Trophoblast cell (in vitro differentiated cells and primary cell): ENCODE measurements at regions not wholly inside any gene's neighbourhood (a gene's known extent, or its start where the extent isn't known, plus 50 kb on each side); places are given as distances from the start of the nearest gene placed in this dataset.
"Not testable (repeated sequence)": the region's sequence is repeated elsewhere in the genome, so short reads cannot be mapped to it uniquely, and the experiment has no call there.

Experiments
- DNase-seq, 2 donors: peaks; one replicate each; pipeline ENCODE4 v3.0.0-alpha.2; 2016
- H2AFZ ChIP-seq: 2 replicates; pipeline ENCODE4 v1.6.1; 2013; ENCODE audit warnings: low read length, moderate library complexity, mild to moderate bottlenecking; ENCODE audit not compliant: insufficient read depth, poor library complexity
- H2AK5ac ChIP-seq: 2 replicates; pipeline ENCODE4 v1.6.1; 2013; ENCODE audit warnings: mild to moderate bottlenecking, low read length
- H2BK120ac ChIP-seq: 2 replicates; pipeline ENCODE4 v1.6.1; 2013; ENCODE audit warnings: low read length, mild to moderate bottlenecking, moderate library complexity; ENCODE audit not compliant: insufficient read depth, poor library complexity
- H2BK12ac ChIP-seq: 2 replicates; pipeline ENCODE4 v1.6.1; 2013; ENCODE audit warnings: mild to moderate bottlenecking, low read length, moderate library complexity
- H2BK5ac ChIP-seq: 2 replicates; pipeline ENCODE4 v1.6.1; 2013; ENCODE audit warnings: low read length, low read depth, moderate library complexity, mild to moderate bottlenecking; ENCODE audit not compliant: poor library complexity
- H3K14ac ChIP-seq: 2 replicates; pipeline ENCODE4 v1.6.1; 2013; ENCODE audit warnings: mild to moderate bottlenecking, low read length
- H3K18ac ChIP-seq: 2 replicates; pipeline ENCODE4 v1.6.1; 2013; ENCODE audit warnings: mild to moderate bottlenecking, low read length
- H3K23ac ChIP-seq: 2 replicates; pipeline ENCODE4 v1.6.1; 2013; ENCODE audit warnings: low read length
- H3K27ac ChIP-seq: 2 replicates; pipeline ENCODE4 v1.5.1; 2013; ENCODE audit warnings: low read depth, mild to moderate bottlenecking, inconsistent platforms, low read length, moderate library complexity
- H3K27me3 ChIP-seq: 2 replicates; pipeline ENCODE4 v1.6.1; 2013; ENCODE audit warnings: inconsistent platforms, mild to moderate bottlenecking, low read length, moderate library complexity; ENCODE audit not compliant: insufficient read depth
- H3K36me3 ChIP-seq, 2 experiments: 1 replicate in 1 of 2; 2 replicates in 1 of 2; pipeline ENCODE4 v1.6.1; 2013; ENCODE audit warnings: low read length in 2 of 2, mild to moderate bottlenecking in 2 of 2, moderate library complexity in 1 of 2; ENCODE audit not compliant: insufficient read depth in 2 of 2, control insufficient read depth in 1 of 2
- H3K4ac ChIP-seq: 2 replicates; pipeline ENCODE4 v1.6.1; 2013; ENCODE audit warnings: low read depth, mild to moderate bottlenecking, low read length, moderate library complexity
- H3K4me1 ChIP-seq, 2 experiments: 1 replicate in 1 of 2; 2 replicates in 1 of 2; pipeline ENCODE4 v1.6.1; 2013; ENCODE audit warnings: low read length in 2 of 2, mild to moderate bottlenecking in 2 of 2, moderate library complexity in 1 of 2; ENCODE audit not compliant: insufficient read depth in 2 of 2, control insufficient read depth in 1 of 2
- H3K4me2 ChIP-seq: 2 replicates; pipeline ENCODE4 v1.6.1; 2013; ENCODE audit warnings: inconsistent platforms, mild to moderate bottlenecking, low read length, moderate library complexity
- H3K4me3 ChIP-seq: 2 replicates; pipeline ENCODE4 v1.5.1; 2013; ENCODE audit warnings: mild to moderate bottlenecking, low read depth, low read length, inconsistent platforms
- H3K79me1 ChIP-seq: one replicate; pipeline ENCODE4 v1.6.1; 2013; ENCODE audit warnings: low read length
- H3K79me2 ChIP-seq: 2 replicates; pipeline ENCODE4 v1.6.1; 2013; ENCODE audit warnings: low read length, mild to moderate bottlenecking; ENCODE audit not compliant: control insufficient read depth, insufficient read depth, poor library complexity
- H3K9ac ChIP-seq: 2 replicates; pipeline ENCODE4 v1.6.1; 2013; ENCODE audit warnings: mild to moderate bottlenecking, low read length
- H3K9me3 ChIP-seq: 2 replicates; pipeline ENCODE4 v1.6.1; 2013; ENCODE audit warnings: low read depth, mild to moderate bottlenecking, control low read depth, inconsistent platforms, low read length; ENCODE audit not compliant: insufficient read depth
- H4K12ac ChIP-seq: 2 replicates; pipeline ENCODE4 v1.6.1; 2013; ENCODE audit warnings: low read depth, mild to moderate bottlenecking, low read length, moderate library complexity
- H4K8ac ChIP-seq: 2 replicates; pipeline ENCODE4 v1.6.1; 2013; ENCODE audit warnings: low read depth, mild to moderate bottlenecking, low read length, moderate library complexity
- H4K91ac ChIP-seq: one replicate; pipeline ENCODE4 v1.6.1; 2013; ENCODE audit warnings: low read depth, mild to moderate bottlenecking, low read length, moderate library complexity
- WGBS: extraction: QIAGEN DNeasy Blood & Tissue Kit; methylation state at CpG from one replicate; pipeline ENCODE4 v1.1.7; 2013; ENCODE audit warnings: missing lambda C conversion rate; ENCODE audit not compliant: insufficient read length, insufficient coverage; ENCODE audit errors: extremely low coverage; 5-methylcytosine and 5-hydroxymethylcytosine counted together

DNA sequence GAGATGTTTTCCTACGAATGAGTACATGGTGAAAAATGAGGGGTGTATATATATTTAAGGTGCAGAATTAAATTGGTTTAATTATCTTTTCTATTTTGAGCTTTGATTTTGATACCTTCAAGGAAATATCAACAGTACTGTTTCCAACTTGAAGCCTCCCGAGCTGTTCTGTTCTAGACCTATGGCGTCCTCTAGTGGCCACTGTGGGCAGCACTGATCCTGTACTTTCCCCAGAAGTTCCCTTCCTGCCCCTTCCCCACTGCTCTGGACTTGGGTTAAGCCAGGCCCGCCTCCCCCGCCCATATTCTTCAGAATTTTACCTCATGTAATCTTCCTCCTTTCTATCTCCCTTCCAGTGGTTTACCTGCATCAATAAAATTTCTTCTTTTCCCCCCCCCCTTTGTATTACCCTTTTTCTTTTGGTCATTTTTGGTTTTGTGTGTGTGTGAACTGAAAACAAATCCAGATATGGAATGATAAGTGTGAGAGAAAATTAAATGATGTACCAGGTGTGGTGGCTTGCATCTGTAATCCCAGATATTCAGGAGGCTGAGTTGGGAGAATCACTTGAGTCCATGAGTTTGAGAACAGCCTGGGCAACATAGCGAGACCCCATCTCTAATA lies 1643.5 kb downstream of the TP53TG3F start:
- no peak overlapping the region for H3K9ac ChIP-seq
- H3K79me1 ChIP-seq, result no peaks in the 10 kb centered on the region
- H3K4me2 ChIP-seq, result no peak overlapping the region
- no peak overlapping the region for H2AFZ ChIP-seq
- H3K4me3 ChIP-seq, result no peak overlapping the region
- H2AK5ac ChIP-seq, result no peak overlapping the region
- H2BK120ac ChIP-seq, result no peak overlapping the region
- peaks cover 9% of the 10 kb centered on the region for H3K9me3 ChIP-seq
- H3K4ac ChIP-seq, result no peak overlapping the region
- H4K8ac ChIP-seq, result no peak overlapping the region
- DNase-seq, result no peak
- no peak overlapping the region for H4K91ac ChIP-seq
- no CpG with 5 or more reads among the region's 6 CpGs for WGBS
- H4K12ac ChIP-seq, result no peak overlapping the region
- H3K4me1 ChIP-seq, result no peaks in the 10 kb centered on the region
- H3K27me3 ChIP-seq, result no peaks in the 10 kb centered on the region
- H3K18ac ChIP-seq, result no peak overlapping the region
- no peaks in the 10 kb centered on the region for H3K36me3 ChIP-seq
- H2BK5ac ChIP-seq, result no peak overlapping the region
- no peaks in the 10 kb centered on the region for H3K79me2 ChIP-seq
- H3K14ac ChIP-seq, result no peak overlapping the region
- no peak overlapping the region for H3K27ac ChIP-seq
- H2BK12ac ChIP-seq, result no peak overlapping the region
- H3K23ac ChIP-seq, result no peak overlapping the region

DNA sequence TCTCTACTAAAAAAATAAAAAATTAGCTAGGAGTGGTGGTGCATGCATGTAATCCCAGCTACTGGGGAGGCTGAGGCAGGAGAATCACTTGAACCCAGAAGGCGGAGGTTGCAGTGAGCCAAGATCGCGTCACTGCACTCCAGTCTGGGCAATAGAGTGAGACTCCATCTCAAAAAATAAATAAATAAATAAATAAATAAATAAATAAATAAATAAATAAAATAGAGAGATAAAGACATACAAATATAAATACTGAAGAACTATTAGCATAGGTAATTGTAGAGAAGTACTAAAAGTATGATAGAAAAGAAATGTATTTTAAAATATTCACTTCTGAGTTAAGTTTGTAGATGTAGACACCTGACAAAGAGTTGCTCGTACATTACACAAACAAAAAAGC lies 1652.4 kb downstream of the TP53TG3F start:
- not testable (repeated sequence) for H3K9me3 ChIP-seq, H3K23ac ChIP-seq, H2AK5ac ChIP-seq, H4K91ac ChIP-seq, H3K79me1 ChIP-seq, H3K9ac ChIP-seq, H3K4ac ChIP-seq, H3K27me3 ChIP-seq, H3K79me2 ChIP-seq, H3K4me1 ChIP-seq, H2BK5ac ChIP-seq, H3K36me3 ChIP-seq, H3K14ac ChIP-seq, H4K8ac ChIP-seq, H2AFZ ChIP-seq, DNase-seq, H3K4me3 ChIP-seq, H2BK12ac ChIP-seq, H3K4me2 ChIP-seq, H3K18ac ChIP-seq, H3K27ac ChIP-seq, H2BK120ac ChIP-seq, H4K12ac ChIP-seq
- no CpG with 5 or more reads among the region's 4 CpGs for WGBS

DNA sequence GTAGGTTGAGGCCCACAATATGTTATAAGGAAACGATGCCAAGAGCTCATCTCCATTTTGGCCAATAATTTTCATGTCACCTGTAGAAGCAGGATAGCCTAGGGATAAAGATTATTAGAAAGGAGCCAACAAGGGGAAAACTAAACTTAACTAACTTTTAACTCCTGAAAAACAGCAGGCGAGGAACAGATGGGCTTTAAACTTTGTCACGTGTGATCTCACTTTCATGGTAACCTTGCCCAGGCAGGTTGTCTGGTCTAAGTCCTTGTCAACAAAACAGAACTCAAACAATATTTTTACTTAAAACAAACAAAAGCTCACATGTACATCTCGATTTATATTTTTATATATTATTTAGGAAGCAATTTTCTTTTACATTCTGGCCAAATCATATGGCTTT lies 1672.0 kb downstream of the TP53TG3F start:
- no peak overlapping the region for H3K4me2 ChIP-seq
- no peak overlapping the region for H4K91ac ChIP-seq
- H3K4me3 ChIP-seq, result no peak overlapping the region
- H3K14ac ChIP-seq, result no peak overlapping the region
- no peak overlapping the region for H2BK12ac ChIP-seq
- H3K27me3 ChIP-seq, result no peaks in the 10 kb centered on the region
- H3K4me1 ChIP-seq, result no peaks in the 10 kb centered on the region
- H2AK5ac ChIP-seq, result no peak overlapping the region
- no peak overlapping the region for H2BK120ac ChIP-seq
- no peaks in the 10 kb centered on the region for H3K79me2 ChIP-seq
- H4K8ac ChIP-seq, result no peak overlapping the region
- peaks cover 3% of the 10 kb centered on the region for H3K9me3 ChIP-seq
- H3K18ac ChIP-seq, result no peak overlapping the region
- no peak overlapping the region for H3K27ac ChIP-seq
- H3K36me3 ChIP-seq, result no peaks in the 10 kb centered on the region
- no peak overlapping the region for H4K12ac ChIP-seq
- H3K79me1 ChIP-seq, result no peaks in the 10 kb centered on the region
- no peak overlapping the region for H3K9ac ChIP-seq
- H3K23ac ChIP-seq, result no peak overlapping the region
- no peak for DNase-seq
- no CpG with 5 or more reads among the region's 4 CpGs for WGBS
- H3K4ac ChIP-seq, result no peak overlapping the region
- H2BK5ac ChIP-seq, result no peak overlapping the region
- no peak overlapping the region for H2AFZ ChIP-seq

DNA sequence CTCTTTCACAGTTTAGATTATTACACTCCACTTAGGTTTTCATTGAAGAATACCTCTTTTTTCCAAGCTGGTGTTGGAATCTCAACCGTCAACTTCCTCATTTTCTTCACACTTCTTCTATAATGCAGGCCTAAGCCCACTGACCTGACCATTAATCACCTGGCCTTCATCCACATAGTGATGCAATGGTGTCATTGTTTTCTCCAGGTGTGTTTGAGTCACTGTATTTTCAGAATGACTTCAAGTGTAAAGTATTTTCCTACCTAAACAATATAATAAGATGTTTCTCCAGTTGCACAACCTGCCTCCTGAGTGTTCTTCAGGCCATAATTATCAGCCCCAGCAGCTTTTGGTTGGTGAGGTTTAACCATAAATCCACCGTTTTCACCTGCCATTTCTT lies 1675.1 kb downstream of the TP53TG3F start:
- Histone ChIP-seq H3K27ac (no peak overlapping the region), H3K9me3 (peaks cover 10% of the 10 kb centered on the region), H2BK120ac (no peak overlapping the region), H3K27me3 (no peaks in the 10 kb centered on the region), H2BK12ac (no peak overlapping the region), H3K36me3 (no peaks in the 10 kb centered on the region), H3K9ac (no peak overlapping the region), H3K23ac (no peak overlapping the region), H3K18ac (no peak overlapping the region), H3K4ac (no peak overlapping the region), H2AFZ (no peak overlapping the region), H4K8ac (no peak overlapping the region), H2BK5ac (no peak overlapping the region), H3K4me2 (no peak overlapping the region), H3K4me3 (no peak overlapping the region), H3K4me1 (no peaks in the 10 kb centered on the region), H4K12ac (no peak overlapping the region), H4K91ac (no peak overlapping the region), H3K14ac (no peak overlapping the region), H2AK5ac (no peak overlapping the region), H3K79me2 (no peaks in the 10 kb centered on the region), H3K79me1 (no peaks in the 10 kb centered on the region)
- no CpG with 5 or more reads among the region's 2 CpGs for WGBS
- DNase-seq, result peak; percentile 12 to 72
